ENCODE measurements at regions not wholly inside any gene's neighbourhood (a gene's known extent, or its start where the extent isn't known, plus 50 kb on each side); places are given as distances from the start of the nearest gene placed in this dataset.

DNA sequence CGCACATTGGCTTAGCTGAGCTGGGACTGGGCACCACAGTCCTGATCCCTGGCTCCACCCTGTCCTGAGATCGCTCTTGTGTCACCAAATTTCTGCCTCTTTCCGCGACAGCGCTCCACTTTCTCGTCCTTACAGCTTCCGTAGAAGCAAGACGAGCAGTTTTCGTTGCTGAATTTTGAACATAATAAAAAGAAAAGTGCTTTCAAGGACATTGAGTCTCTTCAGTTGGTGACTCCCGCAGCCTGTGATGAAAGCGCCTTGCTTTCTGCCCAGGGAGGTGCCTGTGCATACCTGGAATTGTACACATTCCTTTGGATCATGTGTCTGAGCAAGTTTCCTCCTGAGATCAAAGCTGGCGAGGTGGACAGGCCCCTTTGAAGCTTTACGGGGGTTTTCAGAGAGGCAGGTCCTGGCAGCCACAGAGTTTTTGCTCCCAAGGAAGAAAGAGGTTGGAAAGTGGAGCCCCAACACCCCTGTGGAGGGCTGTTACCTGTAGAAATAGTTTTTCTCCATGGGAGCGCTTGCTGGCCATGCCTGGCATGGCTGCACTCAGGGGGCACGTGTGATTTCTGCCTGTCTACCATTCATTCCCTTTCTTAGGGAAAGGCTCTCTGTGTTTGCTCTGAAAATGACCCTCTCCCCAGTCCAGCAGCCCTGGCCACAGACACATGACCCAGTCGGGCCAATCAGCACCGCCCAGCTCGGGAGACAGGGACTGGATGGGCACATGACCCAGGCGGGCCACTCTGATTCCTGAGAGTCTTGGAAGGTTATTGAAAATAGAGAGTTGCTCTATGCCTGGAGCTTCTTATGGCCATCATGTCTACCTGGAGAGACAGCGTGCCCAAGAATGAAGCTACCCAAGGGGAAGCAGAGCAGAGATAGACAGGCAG, 115.6 kb upstream of the OTOS start:
- Histone ChIP-seq H3K79me2 (ENCODE audit: insufficient read depth, low read length) (no peaks in the 10 kb centered on the region), H3K9me3 (replicated peaks in 1 of 2; ENCODE audit: control insufficient read depth in 1 of 2, insufficient read depth in 1 of 2, low read length in 2 of 2) (no peaks in the 10 kb centered on the region), H4K20me1 (ENCODE audit: insufficient read depth, low read length) (no peaks in the 10 kb centered on the region), H2AFZ (ENCODE audit: insufficient read depth, low read depth, low read length, poor library complexity, severe bottlenecking) (no peak overlapping the region), H3K27me3 (ENCODE audit: control insufficient read depth in 2 of 2, insufficient read depth in 2 of 2, low read length in 2 of 2) (no peaks in the 10 kb centered on the region), H3K4me1 (ENCODE audit: control insufficient read depth in 1 of 2, insufficient read depth in 2 of 2, low read length in 2 of 2) (peaks cover 0 to 3% of the 10 kb centered on the region in 2 donors), H3K27ac (ENCODE audit: low read depth in 1 of 2, low read length in 2 of 2) (no peak overlapping the region), H3K9ac (ENCODE audit: insufficient read depth, low read length, poor library complexity, severe bottlenecking) (no peak overlapping the region), H3K36me3 (replicated peaks in 1 of 2; ENCODE audit: control insufficient read depth in 1 of 2, insufficient read depth in 2 of 2, low read length in 2 of 2) (no peaks in the 10 kb centered on the region), H3K4me2 (replicated peaks; ENCODE audit: extremely low read depth, low read length, poor library complexity, severe bottlenecking) (no peak overlapping the region), H3K4me3 (replicated peaks in 1 of 3; ENCODE audit: low read depth in 2 of 3, low read length in 3 of 3) (no peak overlapping the region)
- H3K4me1 Mint-ChIP-seq, result peaks cover 3% of the 10 kb centered on the region
- TF ChIP-seq, protein P1, sequence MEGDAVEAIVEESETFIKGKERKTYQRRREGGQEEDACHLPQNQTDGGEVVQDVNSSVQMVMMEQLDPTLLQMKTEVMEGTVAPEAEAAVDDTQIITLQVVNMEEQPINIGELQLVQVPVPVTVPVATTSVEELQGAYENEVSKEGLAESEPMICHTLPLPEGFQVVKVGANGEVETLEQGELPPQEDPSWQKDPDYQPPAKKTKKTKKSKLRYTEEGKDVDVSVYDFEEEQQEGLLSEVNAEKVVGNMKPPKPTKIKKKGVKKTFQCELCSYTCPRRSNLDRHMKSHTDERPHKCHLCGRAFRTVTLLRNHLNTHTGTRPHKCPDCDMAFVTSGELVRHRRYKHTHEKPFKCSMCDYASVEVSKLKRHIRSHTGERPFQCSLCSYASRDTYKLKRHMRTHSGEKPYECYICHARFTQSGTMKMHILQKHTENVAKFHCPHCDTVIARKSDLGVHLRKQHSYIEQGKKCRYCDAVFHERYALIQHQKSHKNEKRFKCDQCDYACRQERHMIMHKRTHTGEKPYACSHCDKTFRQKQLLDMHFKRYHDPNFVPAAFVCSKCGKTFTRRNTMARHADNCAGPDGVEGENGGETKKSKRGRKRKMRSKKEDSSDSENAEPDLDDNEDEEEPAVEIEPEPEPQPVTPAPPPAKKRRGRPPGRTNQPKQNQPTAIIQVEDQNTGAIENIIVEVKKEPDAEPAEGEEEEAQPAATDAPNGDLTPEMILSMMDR (IDR thresholded peaks at IDR 0.05), result no peak
- peak overlapping the region in 1 of 7 donors; percentile 12 for H3K27ac Mint-ChIP-seq
- H3K36me3 Mint-ChIP-seq, result no peaks in the 10 kb centered on the region
- intact Hi-C loops (cut with micrococcal nuclease), result no loop called here
- H3K9me3 Mint-ChIP-seq, result peaks cover 0 to 2% (median 0%) of the 10 kb centered on the region in 7 donors
- no peak for DNase-seq
- WGBS (ENCODE audit: insufficient coverage), result 85% methylated on average over 19 of the region's 20 CpGs
- H3K4me3 Mint-ChIP-seq, result no peak overlapping the region
- H3K27me3 Mint-ChIP-seq (ENCODE audit: low read depth in 3 of 3), result peaks cover 0 to 2% (median 1%) of the 10 kb centered on the region in 3 donors

DNA sequence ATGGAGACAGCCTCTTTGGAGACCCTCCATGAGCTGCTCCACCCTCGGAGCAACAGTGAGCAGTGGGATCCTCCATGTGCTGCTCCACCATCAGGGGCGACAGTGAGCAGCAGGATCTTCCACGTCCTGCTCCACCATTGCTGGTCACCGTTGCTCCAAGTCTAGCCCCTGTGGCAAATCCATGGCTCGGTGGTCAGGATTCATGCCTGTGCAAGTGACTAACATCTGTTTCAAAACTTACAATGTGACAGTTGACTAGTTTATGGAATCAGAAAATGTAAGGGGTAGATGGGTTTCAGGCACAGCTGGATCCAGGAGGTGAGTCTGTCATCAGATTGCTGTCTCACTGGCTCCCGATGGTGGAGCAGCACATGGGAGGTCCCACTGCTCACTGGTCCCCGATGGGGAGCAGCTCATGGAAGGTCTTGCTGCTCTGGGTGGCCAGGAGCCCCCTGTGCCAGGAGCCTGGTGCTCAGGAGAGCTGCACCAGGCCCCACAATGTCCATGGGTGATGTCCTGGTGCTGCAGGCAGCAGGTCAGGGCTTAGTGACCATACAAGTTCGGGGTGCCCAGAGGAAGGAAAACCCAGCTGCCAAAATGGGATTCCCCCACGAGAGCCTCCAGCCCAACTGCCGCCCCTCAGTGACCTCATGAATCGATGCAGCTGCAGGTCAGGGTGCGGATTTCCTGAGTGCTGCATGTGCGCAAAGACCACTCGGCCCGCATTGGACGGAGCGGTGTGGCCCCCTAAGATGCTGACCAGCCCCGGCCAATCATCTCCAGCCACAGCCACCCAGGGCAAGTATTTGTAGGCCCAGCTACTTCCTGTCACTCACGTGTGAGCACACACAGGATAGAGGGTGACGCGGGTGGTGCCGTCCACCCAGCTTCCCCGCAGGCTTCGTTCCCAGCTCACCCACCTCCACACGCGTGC, 116.5 kb upstream of the OTOS start:
- WGBS (ENCODE audit: insufficient coverage), result 93% methylated on average over 26 of the region's 26 CpGs
- H3K36me3 Mint-ChIP-seq, result no peaks in the 10 kb centered on the region

More for the DNA sequence above, 116.5 kb upstream of the OTOS start:
- no peaks in the 10 kb centered on the region for H3K36me3 ChIP-seq (replicated peaks in 1 of 2; ENCODE audit: control insufficient read depth in 1 of 2, insufficient read depth in 2 of 2, low read length in 2 of 2)
- intact Hi-C loops (cut with micrococcal nuclease), result no loop called here
- H2AFZ ChIP-seq (ENCODE audit: insufficient read depth, low read depth, low read length, poor library complexity, severe bottlenecking), result no peak overlapping the region
- H3K27ac ChIP-seq (ENCODE audit: low read depth in 1 of 2, low read length in 2 of 2), result no peak overlapping the region
- peaks cover 3% of the 10 kb centered on the region for H3K4me1 Mint-ChIP-seq
- no peak overlapping the region for H3K9ac ChIP-seq (ENCODE audit: insufficient read depth, low read length, poor library complexity, severe bottlenecking)
- TF ChIP-seq, protein P1 (IDR thresholded peaks at IDR 0.05), result no peak
- no peaks in the 10 kb centered on the region for H3K79me2 ChIP-seq (ENCODE audit: insufficient read depth, low read length)
- no peak overlapping the region for H3K27ac Mint-ChIP-seq
- no peaks in the 10 kb centered on the region for H4K20me1 ChIP-seq (ENCODE audit: insufficient read depth, low read length)
- H3K4me3 ChIP-seq (replicated peaks in 1 of 3; ENCODE audit: low read depth in 2 of 3, low read length in 3 of 3), result no peak overlapping the region
- H3K27me3 Mint-ChIP-seq (ENCODE audit: low read depth in 3 of 3), result peaks cover under 1 to 3% (median 2%) of the 10 kb centered on the region in 3 donors
- H3K9me3 ChIP-seq (replicated peaks in 1 of 2; ENCODE audit: control insufficient read depth in 1 of 2, insufficient read depth in 1 of 2, low read length in 2 of 2), result peaks cover 0 to 3% of the 10 kb centered on the region in 2 donors
- no peak overlapping the region for H3K4me2 ChIP-seq (replicated peaks; ENCODE audit: extremely low read depth, low read length, poor library complexity, severe bottlenecking)
- no peaks in the 10 kb centered on the region for H3K27me3 ChIP-seq (ENCODE audit: control insufficient read depth in 2 of 2, insufficient read depth in 2 of 2, low read length in 2 of 2)
- no peak overlapping the region for H3K4me3 Mint-ChIP-seq
- no peaks in the 10 kb centered on the region for H3K4me1 ChIP-seq (ENCODE audit: control insufficient read depth in 1 of 2, insufficient read depth in 2 of 2, low read length in 2 of 2)
- peaks cover 1 to 6% (median 2%) of the 10 kb centered on the region in 7 donors for H3K9me3 Mint-ChIP-seq
- no peak for DNase-seq

Data from CD14-positive monocyte (primary cell).